HG03432 (cell line): ENCODE measurements at regions not wholly inside any gene's neighbourhood (a gene's known extent, or its start where the extent isn't known, plus 50 kb on each side); places are given as distances from the start of the nearest gene placed in this dataset.

ENCODE experiments used
- ATAC-seq: cut with Tn5 transposase; IDR thresholded peaks from one replicate; pipeline ENCODE4 v1.9.1; 2021; ENCODE audit warnings: mild to moderate bottlenecking, moderate library complexity; ENCODE audit not compliant: unreplicated experiment

DNA sequence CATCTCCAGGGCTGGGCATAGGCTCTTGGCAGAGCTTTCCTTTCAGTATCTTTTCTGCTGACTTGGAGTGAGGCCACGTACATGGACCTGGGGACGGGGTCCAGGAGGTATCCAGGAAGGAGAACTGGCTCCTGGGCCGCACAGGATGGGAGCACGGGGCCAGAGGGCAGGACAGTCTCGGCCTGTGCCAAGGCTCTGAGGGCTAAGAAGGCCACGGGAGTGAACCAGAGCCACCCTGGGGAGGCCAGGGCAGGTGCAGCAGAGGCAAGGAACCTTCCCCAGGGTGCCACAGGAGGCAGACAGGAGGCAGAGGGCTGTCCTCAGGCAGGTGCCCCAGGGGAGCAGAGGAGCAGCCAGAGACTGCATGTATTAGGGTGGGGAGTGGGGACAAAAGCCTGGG lies 50.3 kb downstream of the PLXNA1 start:
- ATAC-seq: no peak

DNA sequence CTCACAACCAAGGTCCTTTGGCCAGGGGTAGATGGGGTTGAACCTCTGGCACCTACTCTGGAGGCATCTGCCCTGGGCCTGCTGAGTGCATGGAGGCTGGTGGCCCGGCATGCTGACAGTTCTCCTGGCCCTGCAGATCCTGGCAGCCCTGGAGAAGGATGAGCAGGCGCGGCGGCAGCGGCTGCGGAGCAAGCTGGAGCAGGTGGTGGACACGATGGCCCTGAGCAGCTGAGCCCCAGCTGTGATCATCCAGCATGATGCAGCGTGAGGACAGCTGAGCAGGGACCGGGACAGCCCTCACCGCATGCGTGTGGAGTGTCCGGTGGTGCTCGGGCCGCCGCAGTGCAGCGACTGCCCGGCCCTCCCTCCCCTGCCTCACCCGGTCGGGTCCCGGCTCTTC lies 50.9 kb downstream of the PLXNA1 start:
- no peak for ATAC-seq

DNA sequence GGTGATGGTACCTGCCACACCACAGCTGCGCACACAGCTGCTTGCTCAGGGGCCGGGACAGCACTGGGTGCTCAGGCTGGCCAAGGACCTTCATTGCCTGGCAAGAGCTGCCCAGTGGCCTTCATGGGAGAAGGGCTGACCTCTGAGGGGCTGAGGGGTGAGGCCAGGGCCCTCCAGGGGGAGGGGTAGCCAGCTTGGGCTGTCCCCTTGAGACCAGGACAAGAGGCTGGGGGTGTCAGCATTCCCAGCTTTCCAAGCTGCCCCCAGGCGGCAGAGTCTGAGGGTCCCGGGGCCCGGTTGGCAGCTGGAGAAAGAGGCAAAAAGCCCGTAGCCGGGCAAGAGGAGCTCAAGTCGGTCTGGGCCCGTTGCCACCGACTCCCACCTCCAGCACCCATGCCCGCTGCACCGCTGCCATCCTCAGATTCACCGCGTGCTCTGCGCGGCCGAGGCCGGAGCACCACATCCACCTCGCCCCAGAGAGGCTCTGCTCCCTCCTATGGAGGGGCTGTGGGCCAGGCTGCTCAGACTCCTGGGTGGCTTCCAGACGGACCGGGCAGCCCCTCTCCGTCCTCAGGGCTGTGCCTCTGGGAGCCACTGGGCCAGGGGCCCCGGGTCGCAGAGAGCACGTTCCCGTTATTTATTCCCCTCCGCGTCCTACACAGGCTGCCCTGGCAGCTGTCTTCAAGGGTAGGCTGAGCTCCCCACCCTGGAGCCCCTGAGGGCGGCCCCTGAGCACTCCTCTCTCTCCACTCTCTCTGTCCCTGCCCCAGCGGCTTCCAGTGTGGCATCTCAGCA lies 51.5 kb downstream of the PLXNA1 start:
- ATAC-seq: no peak

DNA sequence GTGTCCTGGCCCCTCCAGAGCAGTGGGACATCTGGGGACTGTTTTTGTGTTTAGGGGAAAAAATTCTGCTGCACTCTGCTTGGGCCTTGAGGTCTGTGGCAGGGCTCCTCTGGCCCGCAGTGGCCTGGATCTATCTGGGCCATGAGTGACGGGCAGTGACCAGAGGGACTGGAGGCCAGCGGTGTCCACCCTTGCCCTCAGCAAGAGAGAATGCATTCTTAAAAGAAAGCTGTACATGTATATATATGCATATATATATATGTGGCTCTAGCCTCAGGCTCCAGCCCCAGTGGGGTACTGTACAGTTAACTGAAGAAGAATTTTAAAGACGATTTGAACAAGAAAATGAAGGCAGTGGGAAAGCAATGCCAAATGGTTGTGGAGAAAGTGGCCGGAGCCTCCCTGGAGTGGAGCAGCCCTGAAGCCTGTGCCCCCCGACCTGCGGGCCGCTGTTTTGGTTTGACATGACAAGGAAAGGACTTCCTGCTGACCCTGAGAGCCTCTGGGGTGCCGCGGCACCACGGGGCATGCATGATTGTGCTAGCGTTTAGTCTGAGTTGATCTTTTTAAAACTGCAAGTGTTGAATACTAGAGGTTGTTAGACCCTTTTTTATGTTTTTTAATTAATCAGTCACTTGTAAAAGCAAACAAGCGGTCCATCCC lies 52.2 kb downstream of the PLXNA1 start:
- no peak for ATAC-seq

DNA sequence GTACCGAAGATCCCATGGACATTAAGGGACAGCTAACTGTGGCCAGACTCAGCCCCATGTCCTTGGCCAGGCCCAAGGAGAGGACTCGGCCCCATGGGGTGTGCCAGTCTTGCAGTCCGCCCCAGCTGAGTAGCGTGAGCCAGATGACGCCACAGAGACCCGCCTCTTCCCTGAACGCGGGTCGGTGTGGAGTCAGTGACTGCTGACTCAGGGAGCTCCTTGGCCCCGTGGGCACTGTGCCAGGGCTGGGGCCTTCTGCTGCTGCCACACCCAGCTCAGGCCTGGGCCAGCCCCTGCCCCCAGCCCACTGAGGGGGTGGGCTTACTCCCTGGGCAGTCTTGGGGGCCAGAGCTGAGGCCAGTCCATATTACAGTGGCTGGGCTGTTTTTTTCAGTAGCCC lies 52.8 kb downstream of the PLXNA1 start:
- no peak for ATAC-seq

DNA sequence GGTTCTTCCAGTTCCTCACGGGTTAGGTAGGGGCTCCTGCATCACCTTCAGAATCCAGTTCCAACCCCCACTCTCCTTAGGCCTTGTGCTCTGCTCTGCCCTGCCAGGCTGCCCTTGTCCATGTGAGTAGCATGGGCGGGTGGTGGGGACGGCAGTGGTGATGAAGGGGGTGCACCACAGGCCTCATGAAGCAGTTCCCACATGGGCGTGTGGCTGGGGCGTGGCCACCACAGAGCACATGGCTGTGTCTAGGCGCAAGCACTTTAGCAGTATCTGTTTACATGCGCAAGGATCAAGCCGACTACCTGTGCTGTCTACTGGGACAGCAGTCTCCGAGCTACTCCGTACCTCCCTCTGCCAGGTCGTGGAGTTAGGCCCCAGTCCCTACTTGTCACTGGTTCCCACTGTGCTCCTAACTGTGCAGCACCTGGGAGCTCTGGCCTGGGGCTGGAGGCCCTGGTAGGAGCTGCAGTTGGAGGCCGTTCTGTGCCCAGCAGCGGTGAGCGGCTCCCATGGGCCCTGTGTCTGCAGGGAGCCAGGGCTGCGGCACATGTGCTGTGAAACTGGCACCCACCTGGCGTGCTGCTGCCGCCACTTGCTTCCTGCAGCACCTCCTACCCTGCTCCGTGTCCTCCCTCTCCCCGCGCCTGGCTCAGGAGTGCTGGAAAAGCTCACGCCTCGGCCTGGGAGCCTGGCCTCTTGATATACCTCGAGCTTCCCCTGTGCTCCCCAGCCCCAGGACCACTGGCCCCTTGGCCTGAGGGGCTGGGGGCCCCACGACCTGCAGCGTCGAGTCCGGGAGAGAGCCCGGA lies 53.5 kb downstream of the PLXNA1 start:
- no peak for ATAC-seq

DNA sequence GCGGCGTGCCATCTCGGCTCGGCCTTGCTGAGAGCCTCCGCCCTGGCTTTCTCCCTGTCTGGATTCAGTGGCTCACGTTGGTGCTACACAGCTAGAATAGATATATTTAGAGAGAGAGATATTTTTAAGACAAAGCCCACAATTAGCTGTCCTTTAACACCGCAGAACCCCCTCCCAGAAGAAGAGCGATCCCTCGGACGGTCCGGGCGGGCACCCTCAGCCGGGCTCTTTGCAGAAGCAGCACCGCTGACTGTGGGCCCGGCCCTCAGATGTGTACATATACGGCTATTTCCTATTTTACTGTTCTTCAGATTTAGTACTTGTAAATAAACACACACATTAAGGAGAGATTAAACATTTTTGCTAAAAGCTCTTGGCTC lies 54.1 kb downstream of the PLXNA1 start:
- ATAC-seq: no peak

DNA sequence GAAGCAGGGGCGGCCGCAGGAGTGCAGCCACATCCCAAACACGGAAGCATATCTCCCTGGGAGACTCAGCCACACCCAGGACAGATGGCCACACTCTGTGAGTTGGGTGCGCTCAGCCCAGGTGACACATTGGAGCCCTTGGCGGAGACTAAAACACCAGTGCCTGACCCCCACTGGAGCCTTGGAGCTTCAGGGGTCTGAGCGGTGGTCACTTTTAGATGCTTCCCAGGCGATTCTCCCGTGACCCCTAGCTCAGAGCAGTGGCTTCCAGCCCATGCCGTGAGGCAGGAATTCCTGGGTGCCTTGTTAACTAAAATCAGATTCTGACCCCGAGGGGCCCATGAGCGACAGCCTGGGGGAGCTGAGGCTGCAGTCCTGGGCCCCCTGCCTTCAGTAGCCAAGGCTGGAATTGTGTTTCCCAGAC lies 54.5 kb downstream of the PLXNA1 start:
- no peak for ATAC-seq

DNA sequence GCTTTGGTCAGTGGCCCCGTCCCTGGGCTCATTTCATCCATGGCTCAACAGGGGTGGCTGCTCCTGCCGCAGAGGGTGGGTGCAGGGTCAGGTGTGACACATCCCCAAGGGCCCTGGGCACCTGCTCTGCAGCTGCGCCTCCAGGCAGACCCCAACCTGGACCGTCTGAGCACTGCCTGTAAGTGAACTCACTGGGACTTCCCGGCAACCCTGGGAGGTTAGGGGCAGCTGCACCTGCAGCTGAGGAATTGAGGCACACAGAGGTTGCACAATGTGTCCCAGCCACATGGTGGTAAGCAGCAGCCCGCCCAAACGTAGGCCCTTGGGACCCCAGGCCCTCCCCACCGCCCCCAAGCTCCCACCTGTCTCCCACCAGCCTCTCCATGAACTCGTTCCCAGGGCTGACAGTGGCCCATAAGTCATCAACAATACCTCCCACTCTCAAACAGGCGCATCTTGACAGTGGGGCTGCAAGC lies 55.1 kb downstream of the PLXNA1 start:
- ATAC-seq: no peak

DNA sequence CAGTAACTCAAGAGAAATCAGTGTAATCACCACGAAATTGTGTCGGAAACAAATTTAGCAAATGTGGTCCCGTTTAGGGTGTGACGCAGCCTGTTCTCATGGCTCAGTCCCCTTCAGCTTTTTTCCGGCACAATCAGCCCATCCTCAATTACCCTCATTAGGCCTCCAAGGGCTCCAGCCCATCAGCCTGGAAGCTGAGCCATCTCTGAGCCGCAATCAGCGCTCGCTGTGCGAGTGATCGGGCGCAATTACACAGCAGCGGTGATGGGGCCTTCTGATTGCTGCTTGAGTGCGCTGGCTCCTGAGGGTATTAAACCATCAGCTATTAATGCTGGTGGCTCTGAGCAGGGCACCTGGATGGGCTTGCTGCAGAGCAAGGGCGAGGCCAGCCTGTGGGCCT lies 55.6 kb downstream of the PLXNA1 start:
- ATAC-seq: no peak

DNA sequence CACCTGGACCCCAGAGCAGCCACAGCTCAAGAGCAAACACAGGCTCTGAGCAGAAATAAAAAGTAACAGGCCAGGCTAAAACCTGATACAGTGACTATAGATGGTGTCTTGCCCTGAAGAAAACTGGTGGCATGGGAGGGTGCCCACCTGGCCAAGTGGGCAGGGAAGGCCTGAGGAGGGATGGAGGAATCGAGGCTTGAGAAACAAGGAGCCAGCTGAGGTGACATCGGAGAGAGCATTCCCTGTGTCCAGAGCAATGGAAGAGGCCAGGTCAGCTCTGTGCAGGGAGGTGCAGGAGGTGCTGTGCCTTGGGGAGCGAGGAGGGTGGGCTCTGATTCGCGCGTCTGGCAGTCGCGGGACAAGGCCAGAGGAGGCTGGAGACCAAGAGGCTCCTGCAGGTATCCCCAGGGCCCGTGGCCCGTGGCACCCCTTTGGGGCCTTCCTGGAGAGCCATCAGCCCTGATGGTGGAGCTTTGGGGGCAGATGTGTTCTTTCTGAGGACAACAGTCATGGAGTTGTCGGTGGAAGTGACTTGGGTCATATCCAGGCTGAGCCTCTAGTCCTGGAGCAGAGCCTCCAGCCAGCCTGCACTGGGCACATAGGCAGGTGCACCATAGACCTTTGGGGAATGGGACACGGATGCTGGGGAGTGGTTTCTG lies 56.1 kb downstream of the PLXNA1 start:
- ATAC-seq: no peak

DNA sequence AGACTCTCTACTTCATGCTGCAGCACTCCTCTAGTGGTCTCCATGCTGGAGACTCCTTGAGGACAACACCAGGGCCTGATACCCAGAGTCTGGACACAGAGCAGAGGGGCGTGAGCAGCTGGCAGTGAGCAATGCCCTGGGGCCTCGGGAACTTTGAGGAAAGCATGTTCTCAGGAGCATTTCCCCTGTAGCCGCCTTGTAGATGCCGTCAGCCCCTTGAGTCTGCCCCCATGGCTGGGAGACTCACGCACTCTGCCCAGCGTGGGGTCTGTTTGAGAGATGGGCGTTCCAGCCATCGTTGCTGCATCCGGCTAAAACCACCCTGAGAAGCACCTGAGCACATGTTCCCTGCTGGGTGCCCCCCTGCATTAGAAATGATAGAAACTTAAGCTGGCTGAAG lies 56.8 kb downstream of the PLXNA1 start:
- no peak for ATAC-seq

DNA sequence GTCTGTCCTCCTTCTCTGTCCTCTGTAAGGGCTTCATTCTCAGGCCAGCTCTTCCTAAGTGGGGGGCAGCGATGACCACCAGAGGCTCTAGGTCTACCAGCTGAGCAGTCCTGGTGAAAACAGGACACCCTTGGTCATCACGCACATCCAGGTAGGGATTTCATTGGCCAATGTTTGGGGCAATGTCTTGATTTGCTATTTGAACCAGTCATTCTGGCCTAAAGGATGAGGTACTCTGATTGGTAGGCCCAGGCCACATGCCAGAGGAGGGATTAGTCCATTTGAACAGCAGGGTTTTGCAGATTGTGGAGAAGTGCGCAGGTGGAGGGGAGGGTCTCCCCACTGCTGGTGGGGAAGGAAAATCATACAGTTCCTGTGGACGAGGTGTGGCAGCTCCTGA lies 57.3 kb downstream of the PLXNA1 start:
- no peak for ATAC-seq

DNA sequence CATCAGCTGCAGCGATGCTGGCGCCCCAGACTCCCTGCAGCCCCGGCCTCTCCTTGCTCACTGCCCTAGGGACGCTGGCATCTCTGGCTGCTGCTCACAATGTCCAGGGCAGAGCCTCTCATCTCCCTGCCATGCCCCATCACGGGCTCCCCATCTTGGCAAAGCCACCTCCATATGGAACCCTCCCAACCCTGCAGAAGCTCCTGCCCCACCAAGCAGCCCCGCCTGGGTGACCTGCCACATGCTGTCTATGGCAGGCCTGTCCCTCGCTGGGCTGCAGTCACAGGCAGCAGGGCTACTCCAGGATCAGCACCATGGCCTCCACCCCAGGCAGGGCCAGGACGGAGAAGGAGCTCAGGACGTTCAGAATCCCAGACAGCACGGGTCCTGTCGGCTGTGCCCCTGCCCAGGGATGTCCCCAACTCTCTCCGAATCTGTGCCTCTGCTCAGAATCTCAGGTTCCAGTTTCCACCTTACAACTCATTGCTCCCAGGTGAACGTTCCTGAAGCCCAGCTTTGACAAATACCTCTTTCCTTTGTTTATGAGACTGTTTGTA lies 58.4 kb downstream of the PLXNA1 start:
- ATAC-seq: no peak

DNA sequence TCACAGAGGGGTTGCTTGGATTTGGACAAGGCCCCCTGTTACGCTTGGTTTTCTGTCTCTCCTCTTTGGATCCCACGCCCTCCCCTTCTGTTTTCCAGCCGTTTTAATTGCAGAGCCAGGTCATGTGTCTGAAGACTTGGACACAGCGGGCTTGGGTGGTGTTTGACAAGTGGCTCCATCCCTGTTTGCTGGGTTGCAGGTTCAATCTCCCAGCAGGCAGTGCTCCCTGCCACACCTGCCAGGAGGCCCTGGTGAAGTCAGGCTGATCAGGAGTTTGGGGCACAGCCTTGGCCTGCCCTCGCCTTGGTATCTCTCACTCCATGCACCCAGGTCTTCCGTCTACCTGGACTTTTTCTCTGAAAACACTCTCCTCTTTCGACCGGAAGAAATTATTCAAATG lies 59.0 kb downstream of the PLXNA1 start:
- ATAC-seq: no peak

DNA sequence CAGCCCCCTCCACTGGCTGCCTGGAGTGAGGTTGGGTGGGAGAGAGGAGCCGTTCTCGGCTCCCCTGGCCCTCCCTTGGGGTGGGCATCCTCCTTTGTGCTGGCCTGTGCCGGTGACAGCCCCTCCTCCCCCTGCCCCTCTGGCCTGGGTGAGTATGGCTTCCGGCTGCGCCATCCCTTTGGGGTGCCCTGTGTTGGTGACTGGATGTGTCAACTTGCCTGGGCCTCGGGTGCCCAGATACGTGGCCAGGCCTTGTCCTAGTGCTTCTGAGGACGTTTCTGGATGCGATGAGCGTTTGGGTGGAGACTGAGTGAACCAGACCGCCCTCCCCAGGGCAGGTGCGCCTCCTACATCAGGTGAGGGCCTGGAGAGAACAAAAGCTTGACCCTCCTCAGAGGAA lies 59.7 kb downstream of the PLXNA1 start:
- ATAC-seq: no peak

DNA sequence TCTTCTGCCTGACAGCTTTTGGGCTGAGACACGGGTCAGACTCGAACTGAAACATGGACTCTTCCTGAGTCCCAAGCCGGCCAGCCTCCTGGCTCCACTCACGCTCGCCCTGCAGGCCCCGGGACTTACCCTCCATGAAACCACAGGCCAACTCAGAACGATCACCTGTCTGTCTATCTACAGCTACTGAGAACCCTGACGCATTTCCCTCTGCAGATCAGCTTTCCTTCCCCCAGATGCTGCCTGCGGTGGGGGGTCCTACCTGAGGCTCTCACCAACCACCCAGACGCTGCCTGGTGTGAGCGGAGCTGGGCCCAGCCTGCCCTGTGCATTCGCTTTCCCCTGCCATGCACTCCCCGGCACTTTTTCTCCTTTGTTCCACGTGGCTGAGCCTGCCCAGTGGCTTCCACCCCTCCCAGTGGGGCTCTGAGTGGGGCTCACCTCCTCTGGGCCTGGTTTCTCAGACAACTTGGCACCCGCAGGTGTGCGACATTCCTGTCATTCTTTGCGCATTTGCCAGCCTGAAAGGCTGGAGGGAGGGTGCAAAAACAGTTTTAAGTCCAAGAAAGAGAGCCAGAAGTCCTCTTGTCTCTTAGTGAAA lies 60.2 kb downstream of the PLXNA1 start:
- ATAC-seq: no peak

DNA sequence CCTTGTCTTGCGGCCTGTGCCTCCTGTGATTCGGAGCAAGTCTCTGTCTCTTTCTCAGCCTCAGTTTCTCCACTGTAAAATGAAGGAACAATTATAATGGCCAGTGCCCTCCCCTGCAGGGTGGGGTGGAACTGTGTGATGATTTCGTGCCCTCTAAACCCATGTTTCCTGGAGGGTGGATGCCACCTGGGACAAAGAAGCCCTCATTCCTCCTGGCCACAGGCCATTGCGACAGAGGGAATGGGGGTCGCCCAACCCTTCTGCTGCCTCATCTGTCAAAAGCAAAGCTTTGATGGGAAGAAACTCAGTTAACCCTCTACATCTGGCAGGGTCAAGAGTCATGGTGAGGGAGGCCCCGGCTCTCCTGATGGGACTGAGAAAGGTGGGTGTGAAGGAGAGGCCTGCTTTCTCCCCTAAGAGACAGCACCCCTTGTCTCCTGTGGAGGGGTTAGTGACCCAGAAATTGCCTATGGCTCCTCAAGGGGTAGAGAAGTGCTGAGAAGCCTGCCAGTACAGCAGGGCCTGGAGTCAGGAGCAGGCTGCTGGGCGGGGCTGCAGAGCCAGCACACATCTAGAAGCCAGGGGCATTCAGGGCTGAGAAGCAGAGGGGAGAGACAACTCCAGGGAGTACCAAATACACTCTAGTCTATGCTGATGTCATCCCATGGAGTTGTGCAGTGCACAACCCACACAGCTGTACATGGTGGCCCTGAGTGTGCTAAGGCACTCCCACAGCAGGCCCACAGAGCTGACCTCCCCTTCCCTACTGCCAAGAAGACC lies 61.0 kb downstream of the PLXNA1 start:
- no peak for ATAC-seq

DNA sequence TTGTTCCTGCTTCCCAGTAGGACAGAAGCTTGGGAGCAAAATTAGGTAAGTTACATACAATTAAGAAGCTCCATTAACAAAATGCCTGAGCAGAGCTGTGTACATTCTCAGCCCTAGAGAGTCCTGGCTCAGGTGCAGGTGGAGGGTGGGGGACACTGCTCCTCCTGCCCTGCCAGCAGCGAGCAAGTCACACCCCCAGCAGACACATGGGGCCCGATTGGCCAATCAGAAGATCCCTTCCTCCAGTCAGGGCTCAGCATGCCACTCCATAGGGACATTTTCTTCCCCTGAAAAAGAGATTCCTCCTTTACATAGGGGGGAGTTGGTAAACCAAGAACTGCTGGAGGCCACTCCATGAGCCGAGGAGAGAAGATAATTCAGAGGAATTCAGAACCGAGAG lies 62.1 kb downstream of the PLXNA1 start:
- ATAC-seq: no peak
